ENCODE measurements at regions not wholly inside any gene's neighbourhood (a gene's known extent, or its start where the extent isn't known, plus 50 kb on each side); places are given as distances from the start of the nearest gene placed in this dataset.

DNA sequence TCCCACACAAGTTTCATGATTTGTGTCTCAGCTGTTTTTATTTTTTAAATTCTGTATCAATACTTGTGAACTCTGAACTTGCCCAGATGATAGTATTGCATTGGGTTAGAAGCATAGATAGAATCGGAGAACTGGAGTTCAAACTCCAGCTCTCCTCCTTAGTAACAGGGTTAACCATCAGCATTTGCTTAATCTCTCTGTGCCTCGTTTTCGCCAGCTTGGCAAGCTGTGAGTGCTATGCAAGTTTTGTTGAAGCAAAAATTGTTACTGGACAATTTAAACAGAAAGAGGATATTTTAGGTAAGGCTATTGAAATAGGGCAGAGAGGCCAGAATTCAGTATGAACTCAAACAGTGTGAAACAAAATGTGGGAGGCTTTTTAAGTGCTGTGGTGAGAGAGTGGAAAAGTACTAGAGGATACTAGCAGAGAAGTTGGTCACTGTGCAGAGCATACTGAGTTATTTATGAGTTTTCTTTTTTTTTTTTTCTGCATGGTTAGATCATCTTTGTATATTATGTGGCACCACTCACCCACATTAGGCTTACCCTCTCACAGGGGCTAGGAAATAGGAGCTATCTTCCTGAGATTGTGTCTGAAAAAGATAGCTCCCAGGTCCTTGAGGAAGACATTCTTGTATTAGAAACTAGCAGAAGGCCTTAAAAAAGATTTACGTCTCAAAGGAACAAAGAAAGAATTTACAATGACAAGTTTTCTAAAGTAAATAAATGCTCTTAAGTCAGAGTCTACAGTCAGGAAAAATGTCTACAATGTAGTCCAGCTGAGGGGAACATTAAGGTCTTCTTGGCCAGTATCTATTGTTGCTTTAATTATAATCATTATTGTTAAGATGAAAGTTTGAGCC lies 1126.6 kb downstream of the FAT4 start:
- H3K4me3 ChIP-seq (ENCODE audit: low read depth, low read length) = no peak overlapping the region
- peak; percentile 78 for DNase-seq (ENCODE audit: low read depth)
- no peak for TF ChIP-seq CTCF (IDR thresholded peaks at IDR 0.05; ENCODE audit: insufficient read depth, low read depth, low read length)

GRCh38 chr4:126445596-126445995 lies 1130.8 kb downstream of the FAT4 start:
- no peak for TF ChIP-seq CTCF (IDR thresholded peaks at IDR 0.05; ENCODE audit: insufficient read depth, low read depth, low read length)
- H3K4me3 ChIP-seq (ENCODE audit: low read depth, low read length) = no peak overlapping the region
- no peak for DNase-seq (ENCODE audit: low read depth)

DNA sequence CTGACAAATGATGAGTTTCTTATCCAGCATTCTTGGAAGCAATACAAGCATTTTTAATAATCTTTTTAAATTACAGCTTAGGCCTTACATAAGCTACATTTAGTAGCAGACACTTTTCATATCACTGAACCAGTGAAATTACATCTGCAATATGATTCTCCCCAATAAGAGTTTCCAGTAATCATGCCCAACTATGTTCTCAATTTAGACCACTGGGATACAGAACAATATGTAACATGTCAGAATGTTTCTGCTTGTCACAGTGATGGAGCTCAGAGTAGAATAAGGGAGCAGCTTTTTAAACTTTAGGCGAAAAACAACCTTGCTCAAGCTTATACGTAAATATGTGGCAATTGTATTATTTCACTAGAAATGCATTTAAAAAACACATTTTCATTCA lies 1132.2 kb downstream of the FAT4 start:
- no peak for DNase-seq (ENCODE audit: low read depth)
- H3K4me3 ChIP-seq (ENCODE audit: low read depth, low read length) = no peak overlapping the region
- TF ChIP-seq CTCF (IDR thresholded peaks at IDR 0.05; ENCODE audit: insufficient read depth, low read depth, low read length) = no peak

DNA sequence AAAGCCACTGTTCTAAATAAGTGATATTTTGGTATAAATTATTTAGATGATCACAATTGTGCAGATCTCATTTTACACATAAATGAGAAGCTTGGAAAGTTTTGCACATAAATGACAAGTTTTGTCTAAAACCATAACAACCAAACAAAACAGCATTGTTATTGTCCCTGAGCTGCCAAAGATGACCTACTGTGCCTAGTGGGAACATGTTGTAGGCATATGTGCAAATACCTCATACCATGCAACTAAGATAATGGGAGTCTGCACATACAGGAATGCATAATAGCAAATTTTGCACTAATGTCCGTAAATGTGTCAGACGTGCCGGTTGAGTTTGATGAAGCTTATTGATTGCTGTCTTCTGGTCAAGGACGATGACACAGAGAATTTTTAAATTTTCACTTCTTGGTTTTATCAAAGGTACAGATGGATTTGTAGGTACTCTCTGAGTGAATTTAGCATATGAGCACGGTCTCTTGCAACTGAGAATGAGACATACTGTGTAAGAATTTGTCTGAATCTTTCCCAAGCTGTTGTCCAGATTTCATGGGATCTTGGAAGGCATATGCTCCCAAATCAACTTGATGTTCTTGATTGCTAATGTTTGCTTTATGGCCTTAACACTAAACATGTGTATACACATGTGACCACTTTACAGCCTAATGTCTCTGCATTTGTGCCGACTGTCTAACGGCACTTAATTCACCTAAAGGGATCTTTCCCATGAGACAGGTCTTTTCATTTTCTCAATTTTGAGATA lies 1133.5 kb downstream of the FAT4 start:
- H3K4me3 ChIP-seq (ENCODE audit: low read depth, low read length) = no peak overlapping the region
- no peak for DNase-seq (ENCODE audit: low read depth)
- TF ChIP-seq CTCF (IDR thresholded peaks at IDR 0.05; ENCODE audit: insufficient read depth, low read depth, low read length) = no peak

DNA sequence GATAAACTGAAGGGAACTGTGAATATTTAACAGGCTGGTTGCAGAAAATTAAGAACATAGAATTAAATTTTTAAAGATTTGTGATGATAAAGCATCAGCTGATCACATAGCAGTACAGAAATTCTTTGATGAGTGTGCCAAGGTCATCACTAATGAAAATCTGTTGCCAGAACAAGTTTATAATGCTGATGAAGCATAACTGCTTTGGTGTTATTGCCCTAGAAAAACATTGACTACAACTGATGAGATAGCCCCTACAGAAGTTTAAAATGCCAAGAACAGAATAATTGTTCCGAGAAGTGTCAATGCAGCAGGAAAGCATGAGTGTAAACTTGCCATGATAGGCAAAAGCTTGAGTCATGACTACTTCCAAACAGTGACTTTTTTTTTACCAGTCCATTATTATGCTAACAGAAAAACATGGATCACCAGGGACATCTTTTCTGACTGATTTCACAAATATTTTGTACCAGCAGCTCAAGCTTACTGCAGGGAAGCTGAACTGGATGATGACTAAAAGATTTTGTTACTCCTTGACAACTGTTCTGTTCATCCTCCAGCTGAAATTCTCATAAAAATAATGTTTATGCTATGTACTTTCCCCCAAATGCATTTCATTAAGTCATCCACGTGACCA lies 1136.6 kb downstream of the FAT4 start:
- TF ChIP-seq CTCF (IDR thresholded peaks at IDR 0.05; ENCODE audit: insufficient read depth, low read depth, low read length) = no peak
- DNase-seq (ENCODE audit: low read depth) = peak; percentile 68

GRCh38 chr4:126455865-126456264 lies 1141.1 kb downstream of the FAT4 start:
- DNase-seq (ENCODE audit: low read depth) = no peak
- H3K4me3 ChIP-seq (ENCODE audit: low read depth, low read length) = no peak overlapping the region
- TF ChIP-seq CTCF (IDR thresholded peaks at IDR 0.05; ENCODE audit: insufficient read depth, low read depth, low read length) = no peak

More for the DNA sequence above, 1136.6 kb downstream of the FAT4 start:
- no peak overlapping the region for H3K4me3 ChIP-seq (ENCODE audit: low read depth, low read length)

Data from fibroblast of villous mesenchyme (primary cell).